Right cardiac atrium (tissue), 5 donors: ENCODE measurements at regions not wholly inside any gene's neighbourhood (a gene's known extent, or its start where the extent isn't known, plus 50 kb on each side); places are given as distances from the start of the nearest gene placed in this dataset.

Experiments
- ATAC-seq, 2 donors: fragments of 200-7000 bp; cut with Tn5 transposase; one replicate each; pipeline versions ENCODE4 v1.8.0 to v1.9.1; 2020; ENCODE audit warnings: moderate library complexity in 2 of 2, mild to moderate bottlenecking in 1 of 2
- DNase-seq, 3 donors: peaks; one replicate each; pipeline ENCODE4 v3.0.0-alpha.2; 2020
- H3K27ac ChIP-seq: one replicate; pipeline ENCODE4 v1.5.1; 2013; ENCODE audit warnings: mild to moderate bottlenecking, low read length, control low read depth, moderate library complexity
- H3K27me3 ChIP-seq: one replicate; pipeline ENCODE4 v1.6.1; 2013; ENCODE audit not compliant: control insufficient read depth, insufficient read depth
- H3K4me1 ChIP-seq: one replicate; pipeline ENCODE4 v1.6.1; 2013; ENCODE audit warnings: low read length; ENCODE audit not compliant: control insufficient read depth, insufficient read depth
- H3K4me3 ChIP-seq: one replicate; pipeline ENCODE4 v1.5.1; 2013; ENCODE audit warnings: low read length, control low read depth
- H3K9me3 ChIP-seq: one replicate; pipeline ENCODE4 v1.6.1; 2013; ENCODE audit warnings: low read length; ENCODE audit not compliant: control insufficient read depth
- WGBS: extraction: QIAGEN DNeasy Blood & Tissue Kit; methylation state at CpG from one replicate; pipeline ENCODE4 v1.1.7; 2013; 5-methylcytosine and 5-hydroxymethylcytosine counted together
- intact Hi-C, 4 donors: fragments of 100-400 bp; cut with DNase I; formaldehyde crosslinking; loops; one replicate each; pipeline versions ENCODE4 v1.11.0 to v1.14.0; 2022 to 2023
- donor health status: healthy with polysubstance abuse.
- donor health status: DM: no; HTN: yes; CAD: no.
- donor health status: DM: no; HTN: no; CAD: no.
- donor health status: DM: no; HTN: yes; CAD: no; lungs with severe emphysema.
- donor health status: DM: yes; HTN: yes; CAD: no.

- Histone ChIP-seq H3K27ac (no peak overlapping the region), H3K4me3 (no peak overlapping the region), H3K4me1 (no peaks in the 10 kb centered on the region), H3K9me3 (no peaks in the 10 kb centered on the region), H3K27me3 (no peaks in the 10 kb centered on the region)
- WGBS = 61% methylated on average over 3 of the region's 3 CpGs
- intact Hi-C loops = loop anchor here in 3 of 4 donors (2.0 to 10.0 kb wide), 3 partner anchors 69 to 74 kb away; no protein-coding TSS in a partner anchor
- no peak for DNase-seq
- ATAC-seq = peak in 1 of 2 donors; percentile 64
These were observed 310.4 kb downstream of the GPAT3 start for GRCh38 chr4:83846193-83846830.

- Histone ChIP-seq H3K4me1 (no peaks in the 10 kb centered on the region), H3K4me3 (no peak overlapping the region), H3K9me3 (no peaks in the 10 kb centered on the region), H3K27ac (no peak overlapping the region), H3K27me3 (no peaks in the 10 kb centered on the region)
- intact Hi-C loops = loop anchor here in 1 of 4 donors (10.0 kb wide), 1 partner anchor 65 kb away; no protein-coding TSS in a partner anchor
- WGBS = 89% methylated on average over 2 of the region's 2 CpGs
- no peak for DNase-seq
- no peak for ATAC-seq
These were observed 303.7 kb downstream of the GPAT3 start for GRCh38 chr4:83839615-83840014.

- WGBS = 47% methylated on average over 5 of the region's 5 CpGs
These were observed 301.9 kb downstream of the GPAT3 start for GRCh38 chr4:83837614-83838308.

GRCh38 chr4:83833920-83834319 is 298.0 kb downstream of the GPAT3 start:
- no peak overlapping the region for H3K27ac ChIP-seq
- ATAC-seq (no peak), DNase-seq (no peak)
- no peaks in the 10 kb centered on the region for H3K9me3 ChIP-seq
- no peaks in the 10 kb centered on the region for H3K27me3 ChIP-seq
- H3K4me3 ChIP-seq = no peak overlapping the region
- 62% methylated on average over 2 of the region's 2 CpGs for WGBS
- intact Hi-C loops = no loop called here
- H3K4me1 ChIP-seq = peaks cover 2% of the 10 kb centered on the region

More at GRCh38 chr4:83837614-83838308, 301.9 kb downstream of the GPAT3 start:
- H3K9me3 ChIP-seq = no peaks in the 10 kb centered on the region
- no peak overlapping the region for H3K4me3 ChIP-seq
- ATAC-seq = peak; percentile 79 to 87
- no peak for DNase-seq
- no peaks in the 10 kb centered on the region for H3K4me1 ChIP-seq
- H3K27ac ChIP-seq = no peak overlapping the region
- H3K27me3 ChIP-seq = no peaks in the 10 kb centered on the region
- intact Hi-C loops = no loop called here

DNA sequence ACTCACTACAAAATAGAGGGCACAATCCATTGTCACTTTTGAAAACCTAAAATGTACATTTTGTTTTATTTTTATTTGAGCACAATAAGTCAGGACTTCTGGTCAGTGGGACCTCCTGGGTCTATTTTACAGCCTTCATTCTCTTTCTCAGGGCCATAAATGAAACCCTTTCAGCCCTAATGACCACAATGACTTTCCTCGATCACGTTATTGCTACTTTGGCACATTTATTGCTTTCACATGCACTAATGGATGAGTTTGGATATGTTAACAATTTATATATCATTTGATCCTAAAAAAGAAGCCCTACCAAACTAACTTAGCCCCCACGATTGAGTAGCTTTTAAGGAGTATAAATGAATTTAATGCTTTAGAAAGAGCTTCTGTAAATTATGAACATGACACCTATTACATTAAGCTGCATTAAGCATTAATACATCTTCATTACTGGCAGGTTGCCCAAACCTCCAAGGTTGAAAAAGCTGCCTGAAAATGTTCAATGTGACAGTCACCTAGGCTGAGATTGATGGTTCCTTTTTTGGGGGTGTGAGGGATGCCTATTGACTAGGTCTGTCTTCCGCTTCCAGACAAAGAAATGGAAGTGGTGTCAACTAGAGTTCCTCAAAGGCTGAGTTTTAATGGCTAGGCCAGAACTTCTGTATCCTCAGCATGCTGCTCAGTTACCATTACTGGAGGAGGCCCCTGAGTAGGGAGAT is 296.4 kb downstream of the GPAT3 start:
- no peak overlapping the region for H3K4me3 ChIP-seq
- WGBS = 91% methylated on average over 4 of the region's 4 CpGs
- intact Hi-C loops = no loop called here

DNA sequence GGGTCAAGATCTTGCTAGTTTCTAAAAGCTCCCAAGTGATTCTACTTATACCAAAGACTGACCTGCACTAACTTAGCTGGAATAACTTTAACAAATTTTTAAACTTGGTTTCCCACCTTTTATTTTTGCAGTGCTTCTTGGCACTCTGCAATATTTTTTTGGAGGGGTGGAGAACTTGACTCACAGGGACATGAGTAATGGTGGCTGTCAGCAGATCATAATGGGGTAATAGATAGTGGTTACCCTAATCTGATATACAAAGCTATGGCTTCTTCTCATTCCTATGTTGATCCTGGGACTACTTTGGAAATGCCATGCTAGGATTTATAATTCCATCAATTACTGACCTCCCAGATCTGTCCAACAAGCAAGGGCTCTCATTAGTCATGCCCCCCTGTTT is 295.7 kb downstream of the GPAT3 start:
- no peak overlapping the region for H3K27ac ChIP-seq
- DNase-seq (no peak), ATAC-seq (no peak)
- H3K4me1 ChIP-seq = peaks cover 2% of the 10 kb centered on the region
- H3K4me3 ChIP-seq = no peak overlapping the region
- intact Hi-C loops = no loop called here
- H3K9me3 ChIP-seq = no peaks in the 10 kb centered on the region
- no peaks in the 10 kb centered on the region for H3K27me3 ChIP-seq

More for the DNA sequence above, 296.4 kb downstream of the GPAT3 start:
- ATAC-seq (no peak), DNase-seq (no peak)
- no peak overlapping the region for H3K27ac ChIP-seq
- no peaks in the 10 kb centered on the region for H3K9me3 ChIP-seq
- peaks cover 2% of the 10 kb centered on the region for H3K4me1 ChIP-seq
- no peaks in the 10 kb centered on the region for H3K27me3 ChIP-seq

DNA sequence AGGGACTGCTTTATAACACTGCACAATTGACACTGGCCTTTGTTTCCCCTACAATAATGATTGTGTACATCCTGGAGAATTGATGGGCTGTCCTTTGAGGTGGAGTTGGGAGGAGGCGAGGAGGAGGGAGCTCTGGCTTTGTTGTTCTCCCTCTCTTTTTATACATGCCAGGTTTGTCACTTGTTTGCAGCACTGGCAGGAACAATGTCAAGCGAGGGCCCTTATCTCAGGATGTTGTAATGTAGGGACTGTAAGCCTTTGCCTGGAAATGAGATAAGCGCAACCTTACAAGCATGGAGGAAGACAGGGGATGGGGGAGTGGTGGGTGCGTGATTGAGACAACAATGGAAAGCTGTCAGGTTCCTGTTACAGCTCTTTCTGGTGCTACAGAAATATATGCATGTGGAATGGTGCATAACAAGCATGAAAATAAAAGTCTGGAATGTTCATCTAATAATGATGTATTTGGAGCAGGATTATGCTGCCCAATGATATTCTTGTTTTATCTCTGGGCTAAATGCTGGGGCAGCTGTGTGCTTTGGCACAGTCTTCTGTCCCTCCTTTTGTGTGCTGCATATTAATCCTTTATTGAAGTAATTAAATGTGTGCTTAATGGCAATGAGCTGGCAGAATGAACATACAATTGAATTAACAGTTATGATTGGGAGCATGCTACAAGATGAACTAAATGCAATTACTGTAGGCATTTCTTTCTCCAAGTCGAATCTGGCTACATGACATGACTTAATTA is 294.4 kb downstream of the GPAT3 start:
- peaks cover 2% of the 10 kb centered on the region for H3K4me1 ChIP-seq
- 29% methylated on average over 5 of the region's 5 CpGs for WGBS
- peak; percentile 92 to 94 for ATAC-seq
- no peaks in the 10 kb centered on the region for H3K27me3 ChIP-seq
- H3K9me3 ChIP-seq = no peaks in the 10 kb centered on the region
- peak in 1 of 3 donors; percentile 6 for DNase-seq
- H3K4me3 ChIP-seq = no peak overlapping the region
- H3K27ac ChIP-seq = no peak overlapping the region
- intact Hi-C loops = no loop called here

DNA sequence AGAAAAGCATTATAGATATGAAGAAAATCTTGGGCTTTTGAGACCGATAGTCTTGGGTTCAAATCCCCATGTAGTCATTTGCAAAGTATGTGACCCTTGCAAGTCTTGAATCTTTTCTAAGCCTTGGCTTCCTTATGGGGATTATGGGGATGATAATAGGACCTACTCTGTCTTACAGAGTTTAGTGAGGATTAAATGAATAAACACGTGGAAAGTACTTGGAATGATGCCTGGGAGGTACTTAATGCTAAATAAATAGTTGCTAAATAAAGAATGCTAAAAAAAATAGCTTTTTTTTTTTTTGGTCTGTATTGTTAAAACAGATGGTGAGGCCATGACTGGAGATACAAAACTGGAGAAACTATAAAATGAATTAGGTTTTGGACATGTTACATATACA is 292.7 kb downstream of the GPAT3 start:
- intact Hi-C loops = no loop called here
- Histone ChIP-seq H3K27me3 (no peaks in the 10 kb centered on the region), H3K9me3 (no peaks in the 10 kb centered on the region), H3K4me1 (peaks cover 2% of the 10 kb centered on the region), H3K4me3 (no peak overlapping the region), H3K27ac (no peak overlapping the region)
- ATAC-seq (no peak), DNase-seq (no peak)
- WGBS = 53% methylated on average over 2 of the region's 2 CpGs

DNA sequence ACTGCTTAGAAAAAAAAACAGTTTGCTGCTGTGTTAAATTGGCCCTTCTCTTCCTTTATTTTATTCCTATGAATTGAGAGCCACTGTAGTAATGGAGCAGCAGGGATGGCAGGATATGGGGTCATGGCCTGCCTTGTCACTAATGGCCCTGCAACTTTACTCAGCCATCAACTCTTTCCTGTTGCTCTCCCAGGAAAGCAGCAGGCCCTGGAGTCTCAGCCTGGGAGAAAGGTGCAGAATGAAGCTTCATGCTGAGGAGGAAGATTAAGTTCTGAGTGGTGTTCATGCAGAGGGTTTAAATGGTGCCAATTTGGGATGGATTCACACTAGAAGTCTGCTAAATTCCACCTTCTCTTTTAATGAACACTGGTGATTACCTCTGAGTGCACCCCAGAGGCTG is 285.6 kb downstream of the GPAT3 start:
- ATAC-seq = no peak
- Histone ChIP-seq H3K27me3 (no peaks in the 10 kb centered on the region), H3K27ac (no peak overlapping the region), H3K4me1 (no peaks in the 10 kb centered on the region), H3K4me3 (no peak overlapping the region), H3K9me3 (no peaks in the 10 kb centered on the region)
- intact Hi-C loops = no loop called here
- DNase-seq = no peak

DNA sequence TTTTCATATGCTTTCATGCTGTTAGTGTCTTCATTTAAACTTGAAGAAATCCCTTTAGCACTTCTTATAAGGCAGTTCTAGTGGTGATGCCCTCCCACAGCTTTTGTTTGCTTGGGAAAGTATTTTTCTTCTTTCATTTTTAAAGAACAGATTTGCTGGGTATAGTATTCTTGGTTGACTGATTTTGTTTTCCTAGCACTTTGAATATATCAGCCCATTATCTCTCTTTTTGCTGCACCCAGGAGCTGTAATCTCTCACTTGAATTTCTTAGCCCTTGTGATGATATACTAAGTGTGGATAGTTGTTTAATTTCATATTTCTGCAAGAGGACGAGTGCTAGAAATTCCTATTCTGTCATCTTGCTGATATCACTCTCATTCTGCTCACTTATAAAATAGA is 283.7 kb downstream of the GPAT3 start:
- no peaks in the 10 kb centered on the region for H3K4me1 ChIP-seq
- H3K27me3 ChIP-seq = no peaks in the 10 kb centered on the region
- no peak for ATAC-seq
- H3K27ac ChIP-seq = no peak overlapping the region
- no peak overlapping the region for H3K4me3 ChIP-seq
- WGBS = 63% methylated on average over 1 of the region's 1 CpG
- no peak for DNase-seq
- H3K9me3 ChIP-seq = no peaks in the 10 kb centered on the region
- intact Hi-C loops = no loop called here

DNA sequence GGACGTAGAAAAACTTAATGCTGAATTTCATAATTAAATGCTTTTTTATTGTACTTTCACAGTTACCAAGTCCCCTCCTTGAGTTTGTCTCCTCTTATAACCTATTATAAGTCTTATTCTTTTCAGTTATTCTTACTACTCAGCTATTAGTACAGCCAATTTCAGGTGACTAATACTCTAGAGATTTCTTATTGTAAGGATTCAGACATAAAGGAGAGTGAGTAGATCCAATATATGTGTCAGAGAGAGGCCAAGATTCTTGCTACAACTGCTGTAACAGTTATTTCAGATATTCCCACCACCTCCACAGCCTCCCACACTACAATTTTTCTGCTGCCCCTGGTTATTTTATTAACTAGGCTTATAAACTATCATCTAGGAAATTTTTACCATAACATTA is 274.5 kb downstream of the GPAT3 start:
- intact Hi-C loops = no loop called here
- Histone ChIP-seq H3K27me3 (no peaks in the 10 kb centered on the region), H3K4me1 (no peaks in the 10 kb centered on the region), H3K27ac (no peak overlapping the region), H3K9me3 (no peaks in the 10 kb centered on the region), H3K4me3 (no peak overlapping the region)
- ATAC-seq (no peak), DNase-seq (no peak)
- 77% methylated on average over 1 of the region's 1 CpG for WGBS
